HCT116 (cell line): ENCODE measurements at regions not wholly inside any gene's neighbourhood (a gene's known extent, or its start where the extent isn't known, plus 50 kb on each side); places are given as distances from the start of the nearest gene placed in this dataset.

Experiments used
- CTCF ChIP-seq, 3 experiments: fragments of 200-600 bp in 1 of 3; sonication (generic) in 1 of 3; IDR thresholded peaks in 2 of 3; conservative IDR thresholded peaks in 1 of 3; 2 replicates each; pipeline ENCODE4 v1.5.1; 2012 to 2017; ENCODE audit warnings: low read depth in 2 of 3, low read length in 2 of 3, antibody characterized with exemption in 1 of 3, borderline replicate concordance in 1 of 3, control low read depth in 1 of 3, mild to moderate bottlenecking in 1 of 3, mixed read lengths in 1 of 3, mixed run types in 1 of 3, moderate library complexity in 1 of 3; ENCODE audit not compliant: insufficient read depth in 1 of 3
- EZH2 ChIP-seq: fragments of 200-600 bp; sonication (generic); IDR thresholded peaks from 2 replicates; pipeline ENCODE4 v1.6.1; 2017; ENCODE audit warnings: antibody characterized with exemption, mixed run types
- EZH2phosphoT487 ChIP-seq: fragments of 200-600 bp; IDR thresholded peaks from 2 replicates; pipeline ENCODE4 v1.6.1; 2018; ENCODE audit warnings: antibody characterized with exemption, borderline replicate concordance
- FOSL1 ChIP-seq: IDR thresholded peaks from 2 replicates; pipeline ENCODE4 v1.6.1; 2012; ENCODE audit warnings: low read depth
- JUND ChIP-seq: IDR thresholded peaks from 2 replicates; pipeline ENCODE4 v1.6.1; 2012
- POLR2A ChIP-seq: IDR thresholded peaks from 2 replicates; pipeline ENCODE4 v1.7.0; 2011; ENCODE audit warnings: borderline replicate concordance; ENCODE audit not compliant: insufficient read depth, insufficient read length; ENCODE audit errors: extremely low read depth
- POLR2AphosphoS5 ChIP-seq: IDR thresholded peaks from 2 replicates; pipeline ENCODE4 v1.6.1; 2011; ENCODE audit warnings: mild to moderate bottlenecking, low read depth, low read length, moderate library complexity
- RAD21 ChIP-seq: IDR thresholded peaks from 2 replicates; pipeline ENCODE4 v1.6.1; 2012; ENCODE audit warnings: low read depth, mild to moderate bottlenecking
- REST ChIP-seq: IDR thresholded peaks from 2 replicates; pipeline ENCODE4 v1.6.1; 2012; ENCODE audit warnings: low read depth
- SIN3A ChIP-seq: IDR thresholded peaks from 2 replicates; pipeline ENCODE4 v1.6.1; 2012; ENCODE audit warnings: low read depth
- YY1 ChIP-seq: IDR thresholded peaks from 2 replicates; pipeline ENCODE4 v1.6.1; 2011; ENCODE audit warnings: low read length, low read depth, moderate library complexity, mild to moderate bottlenecking; ENCODE audit not compliant: insufficient replicate concordance; ENCODE audit errors: extremely low read depth
- ZFX ChIP-seq: fragments of 450-650 bp; IDR thresholded peaks from 2 replicates; pipeline ENCODE4 v1.6.1; 2017
- TF ChIP-seq, protein P1 (sequence below): IDR thresholded peaks from 2 replicates; pipeline ENCODE4 v1.6.1; 2011; ENCODE audit warnings: mild to moderate bottlenecking, low read length, moderate library complexity; ENCODE audit not compliant: insufficient replicate concordance; ENCODE audit errors: extremely low read depth
- TF ChIP-seq, protein P2 (sequence below): IDR thresholded peaks from 2 replicates; pipeline ENCODE4 v1.6.1; 2012

- TF ChIP-seq EZH2, result no peak
- TF ChIP-seq POLR2A, result no peak
- no peak for TF ChIP-seq CTCF (IDR thresholded peaks at IDR 0.05 in 2 of 3, conservative IDR thresholded peaks at IDR 0.05 in 1 of 3; ENCODE audit: borderline replicate concordance in 1 of 3, insufficient read depth in 1 of 3, low read depth in 2 of 3, low read length in 2 of 3)
- no peak for TF ChIP-seq POLR2AphosphoS5
- no peak for TF ChIP-seq EZH2phosphoT487
- no peak for TF ChIP-seq FOSL1
- TF ChIP-seq SIN3A, result no peak
- TF ChIP-seq YY1, result no peak
- TF ChIP-seq, protein P1, sequence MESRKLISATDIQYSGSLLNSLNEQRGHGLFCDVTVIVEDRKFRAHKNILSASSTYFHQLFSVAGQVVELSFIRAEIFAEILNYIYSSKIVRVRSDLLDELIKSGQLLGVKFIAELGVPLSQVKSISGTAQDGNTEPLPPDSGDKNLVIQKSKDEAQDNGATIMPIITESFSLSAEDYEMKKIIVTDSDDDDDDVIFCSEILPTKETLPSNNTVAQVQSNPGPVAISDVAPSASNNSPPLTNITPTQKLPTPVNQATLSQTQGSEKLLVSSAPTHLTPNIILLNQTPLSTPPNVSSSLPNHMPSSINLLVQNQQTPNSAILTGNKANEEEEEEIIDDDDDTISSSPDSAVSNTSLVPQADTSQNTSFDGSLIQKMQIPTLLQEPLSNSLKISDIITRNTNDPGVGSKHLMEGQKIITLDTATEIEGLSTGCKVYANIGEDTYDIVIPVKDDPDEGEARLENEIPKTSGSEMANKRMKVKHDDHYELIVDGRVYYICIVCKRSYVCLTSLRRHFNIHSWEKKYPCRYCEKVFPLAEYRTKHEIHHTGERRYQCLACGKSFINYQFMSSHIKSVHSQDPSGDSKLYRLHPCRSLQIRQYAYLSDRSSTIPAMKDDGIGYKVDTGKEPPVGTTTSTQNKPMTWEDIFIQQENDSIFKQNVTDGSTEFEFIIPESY, result no peak
- TF ChIP-seq RAD21, result no peak
- TF ChIP-seq, protein P2, sequence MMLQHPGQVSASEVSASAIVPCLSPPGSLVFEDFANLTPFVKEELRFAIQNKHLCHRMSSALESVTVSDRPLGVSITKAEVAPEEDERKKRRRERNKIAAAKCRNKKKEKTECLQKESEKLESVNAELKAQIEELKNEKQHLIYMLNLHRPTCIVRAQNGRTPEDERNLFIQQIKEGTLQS, result no peak
- no peak for TF ChIP-seq ZFX
- no peak for TF ChIP-seq REST
- no peak for TF ChIP-seq JUND
Measured at GRCh38 chr6:111984081-111984480, 69.8 kb upstream of the CCN6 start.
